Tibial nerve (tissue), 4 donors: ENCODE measurements at regions not wholly inside any gene's neighbourhood (a gene's known extent, or its start where the extent isn't known, plus 50 kb on each side); places are given as distances from the start of the nearest gene placed in this dataset.

Experiments
- DNase-seq, 2 donors: peaks; one replicate each; pipeline ENCODE4 v3.0.0-alpha.2; 2019; ENCODE audit warnings: low spot score in 2 of 2
- H3K27ac ChIP-seq, 4 donors: fragments of 200-600 bp; sonication (generic) in 3 of 4; one replicate each; pipeline ENCODE4 v1.5.1; 2017 to 2019; ENCODE audit warnings: mild to moderate bottlenecking in 1 of 4
- H3K27me3 ChIP-seq, 2 donors: fragments of 200-600 bp; sonication (generic) in 1 of 2; one replicate each; pipeline versions ENCODE4 v1.5.1 to v1.6.0; 2017 to 2019
- H3K36me3 ChIP-seq, 3 donors: fragments of 200-600 bp; sonication (generic); one replicate each; pipeline ENCODE4 v1.5.1; 2018 to 2019
- H3K4me1 ChIP-seq, 4 donors: fragments of 200-600 bp; sonication (generic) in 3 of 4; one replicate each; pipeline ENCODE4 v1.5.1; 2017 to 2019
- H3K4me3 ChIP-seq, 4 donors: fragments of 200-600 bp; sonication (generic) in 3 of 4; one replicate each; pipeline ENCODE4 v1.5.1; 2017 to 2019; ENCODE audit warnings: mild to moderate bottlenecking in 1 of 4, moderate library complexity in 1 of 4
- H3K9me3 ChIP-seq, 4 donors: fragments of 200-600 bp; sonication (generic) in 3 of 4; one replicate each; pipeline ENCODE4 v1.5.1; 2017 to 2019
- CTCF ChIP-seq, 5 experiments: fragments of 200-600 bp in 3 of 5; fragments of 450-650 bp in 2 of 5; sonication (generic) in 3 of 5; IDR thresholded peaks; one replicate each; pipeline ENCODE4 v1.5.1; 2016 to 2019; ENCODE audit warnings: antibody characterized with exemption in 5 of 5, mild to moderate bottlenecking in 3 of 5, moderate library complexity in 2 of 5
- EP300 ChIP-seq, 2 donors: sonication (generic); formaldehyde crosslinking; IDR thresholded peaks; one replicate each; pipeline ENCODE4 v1.6.1; 2017; ENCODE audit warnings: antibody characterized with exemption in 2 of 2, mild to moderate bottlenecking in 1 of 2
- POLR2A ChIP-seq, 2 donors: fragments of 450-650 bp; IDR thresholded peaks; one replicate each; pipeline ENCODE4 v1.6.1; 2017; ENCODE audit warnings: antibody characterized with exemption in 2 of 2, mild to moderate bottlenecking in 2 of 2, moderate library complexity in 2 of 2
- WGBS, 2 donors: methylation state at CpG; one replicate each; pipeline ENCODE4 v1.1.5; 2018; 5-methylcytosine and 5-hydroxymethylcytosine counted together

DNA sequence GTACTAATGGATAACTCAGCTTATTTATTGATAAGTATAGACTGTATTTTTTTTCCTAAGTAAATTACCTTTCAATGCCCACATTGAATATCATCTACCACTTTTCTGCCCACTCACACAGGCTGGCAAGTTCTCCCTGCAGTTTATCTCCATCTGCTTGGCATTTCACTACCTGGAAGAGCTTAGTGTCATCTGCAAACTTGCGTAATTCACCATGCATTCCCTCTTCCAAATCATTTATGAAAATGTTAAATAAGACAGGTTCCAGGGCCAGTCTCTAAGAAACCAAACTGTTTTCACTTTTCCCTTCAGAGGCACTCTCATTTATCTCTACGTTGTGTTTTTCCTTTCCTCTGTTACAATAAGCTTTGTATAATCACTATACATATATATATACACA lies 1076.6 kb downstream of the IGSF11 start:
- no peak overlapping the region for H3K4me3 ChIP-seq
- no peaks in the 10 kb centered on the region for H3K27me3 ChIP-seq
- H3K9me3 ChIP-seq = no peaks in the 10 kb centered on the region
- H3K4me1 ChIP-seq = no peaks in the 10 kb centered on the region
- TF ChIP-seq POLR2A (IDR thresholded peaks at IDR 0.05) (no peak), CTCF (IDR thresholded peaks at IDR 0.05) (no peak), EP300 (IDR thresholded peaks at IDR 0.05) (no peak)
- no peak overlapping the region for H3K27ac ChIP-seq
- H3K36me3 ChIP-seq = no peaks in the 10 kb centered on the region
- DNase-seq = no peak
- WGBS, 2 donors = 82 to 84% methylated on average over 2 of the region's 2 CpGs

GRCh38 chr3:117962750-117963149 lies 1071.9 kb downstream of the IGSF11 start:
- TF ChIP-seq EP300 (IDR thresholded peaks at IDR 0.05) (no peak), POLR2A (IDR thresholded peaks at IDR 0.05) (no peak), CTCF (IDR thresholded peaks at IDR 0.05) (no peak)
- no peak for DNase-seq
- Histone ChIP-seq H3K27ac (no peak overlapping the region), H3K27me3 (no peaks in the 10 kb centered on the region), H3K9me3 (no peaks in the 10 kb centered on the region), H3K4me3 (no peak overlapping the region), H3K36me3 (no peaks in the 10 kb centered on the region), H3K4me1 (no peaks in the 10 kb centered on the region)
- 47 to 63% methylated on average over 2 of the region's 2 CpGs for WGBS, 2 donors

DNA sequence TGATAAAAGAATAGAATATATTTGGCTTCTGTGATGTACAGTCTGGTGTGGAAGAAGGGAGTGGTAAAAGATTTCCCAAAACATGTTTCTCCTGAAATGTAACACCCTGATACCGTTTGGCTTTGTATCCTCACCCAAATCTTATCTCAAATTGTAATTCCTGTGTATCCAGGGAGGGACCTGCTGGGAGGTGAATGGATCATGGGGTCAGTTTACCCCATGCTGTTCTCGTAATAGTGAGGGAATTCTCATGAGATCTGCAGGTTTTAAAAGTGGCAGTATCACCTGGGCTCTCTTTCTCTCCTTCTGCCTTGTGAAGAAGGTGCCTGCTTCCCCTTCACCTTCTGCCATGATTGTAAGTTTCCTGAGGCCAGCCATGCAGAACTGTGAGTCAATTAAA lies 1070.8 kb downstream of the IGSF11 start:
- 71 to 76% methylated on average over 2 of the region's 2 CpGs for WGBS, 2 donors
- DNase-seq = no peak

DNA sequence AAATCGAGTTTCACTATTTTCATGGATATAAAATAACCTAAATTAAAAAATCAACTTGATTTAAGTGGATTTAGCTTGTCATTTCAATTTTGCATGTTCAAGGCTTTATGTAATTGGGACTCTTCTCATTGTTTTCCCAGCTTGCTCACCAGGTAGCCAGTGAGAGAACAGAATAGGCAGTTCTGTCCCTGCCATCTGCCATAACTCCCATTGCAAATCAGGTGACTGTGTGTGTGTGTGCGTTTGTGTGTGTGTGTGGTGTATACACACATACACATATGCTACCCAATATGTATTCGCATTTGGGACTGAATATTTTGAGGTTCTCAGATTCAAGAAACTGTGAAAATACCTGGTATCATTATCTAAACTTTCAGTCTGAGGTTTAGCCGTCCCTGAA lies 1069.8 kb downstream of the IGSF11 start:
- Histone ChIP-seq H3K9me3 (no peaks in the 10 kb centered on the region), H3K4me1 (no peaks in the 10 kb centered on the region), H3K36me3 (no peaks in the 10 kb centered on the region), H3K4me3 (no peak overlapping the region), H3K27ac (no peak overlapping the region), H3K27me3 (no peaks in the 10 kb centered on the region)
- 89 to 93% methylated on average over 4 of the region's 4 CpGs for WGBS, 2 donors
- no peak for DNase-seq
- no peak for TF ChIP-seq EP300 (IDR thresholded peaks at IDR 0.05)
- TF ChIP-seq POLR2A (IDR thresholded peaks at IDR 0.05) = no peak
- no peak for TF ChIP-seq CTCF (IDR thresholded peaks at IDR 0.05)

More for the DNA sequence above, 1070.8 kb downstream of the IGSF11 start:
- Histone ChIP-seq H3K27ac (no peak overlapping the region), H3K27me3 (no peaks in the 10 kb centered on the region), H3K4me3 (no peak overlapping the region), H3K4me1 (no peaks in the 10 kb centered on the region), H3K36me3 (no peaks in the 10 kb centered on the region), H3K9me3 (no peaks in the 10 kb centered on the region)
- no peak for TF ChIP-seq POLR2A (IDR thresholded peaks at IDR 0.05)

DNA sequence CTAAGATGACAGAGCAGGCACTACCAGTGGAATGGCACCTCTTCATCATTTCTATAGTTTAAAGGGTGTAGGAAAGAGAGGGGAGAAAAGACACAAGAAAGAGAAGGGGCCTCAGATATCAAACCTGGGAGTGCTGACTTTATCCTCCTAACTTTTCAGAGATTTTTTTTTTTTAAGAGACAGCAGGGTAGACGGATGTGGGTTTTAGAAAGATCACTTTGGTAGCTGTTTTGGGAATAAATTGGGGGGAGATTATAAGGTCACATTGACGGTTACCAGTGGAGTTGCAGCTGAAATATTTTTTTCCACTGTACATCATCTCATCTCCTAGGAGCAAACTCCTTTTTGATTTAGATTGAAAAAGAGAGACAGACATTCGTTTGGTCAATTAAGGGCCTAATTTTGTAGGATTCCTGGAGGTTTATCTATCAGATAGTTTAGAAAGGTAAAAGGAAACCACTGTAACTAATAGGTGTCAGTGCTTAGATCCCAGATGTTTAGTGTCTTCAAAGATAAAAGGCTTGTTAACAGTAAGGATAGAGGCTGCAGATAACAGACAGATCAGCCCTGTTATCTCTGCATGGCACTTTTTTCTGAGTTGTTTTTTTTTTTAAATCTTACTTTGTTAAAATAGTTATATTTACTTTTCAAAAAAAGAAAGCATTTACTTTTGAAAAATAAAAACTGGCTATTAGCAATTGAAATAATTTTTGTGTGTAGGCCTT lies 1057.0 kb downstream of the IGSF11 start:
- Histone ChIP-seq H3K4me3 (no peak overlapping the region), H3K4me1 (no peaks in the 10 kb centered on the region), H3K27me3 (no peaks in the 10 kb centered on the region), H3K9me3 (no peaks in the 10 kb centered on the region), H3K27ac (no peak overlapping the region), H3K36me3 (no peaks in the 10 kb centered on the region)
- WGBS, 2 donors = 78 to 81% methylated on average over 3 of the region's 3 CpGs
- DNase-seq = no peak
- TF ChIP-seq POLR2A (IDR thresholded peaks at IDR 0.05) (no peak), CTCF (IDR thresholded peaks at IDR 0.05) (no peak), EP300 (IDR thresholded peaks at IDR 0.05) (no peak)
